GM10248 (cell line): ENCODE measurements at regions not wholly inside any gene's neighbourhood (a gene's known extent, or its start where the extent isn't known, plus 50 kb on each side); places are given as distances from the start of the nearest gene placed in this dataset.

Source experiments
- CTCF ChIA-PET: fragments of 300-600 bp; sonication (Branson Sonifier 250); formaldehyde crosslinking; extraction: SDS; loops from one replicate; lab custom pipeline; 2021; ENCODE audit warnings: antibody characterized with exemption; lab: Yijun Ruan, JAX
- POLR2A ChIA-PET: fragments of 350-650 bp; sonication (Branson Sonifier 250); formaldehyde crosslinking; extraction: SDS; loops from one replicate; lab custom pipeline; 2020; ENCODE audit warnings: antibody characterized with exemption; lab: Yijun Ruan, JAX
- DNase-seq: peaks from one replicate; pipeline ENCODE4 v3.0.0; 2012; ENCODE audit errors: extremely low spot score
- TF ChIP-seq, protein P1 (sequence below): IDR thresholded peaks from 2 replicates; pipeline ENCODE4 v1.5.1; 2012; ENCODE audit warnings: mild to moderate bottlenecking, low read depth; ENCODE audit errors: extremely low read depth, missing control alignments, control extremely low read depth

DNA sequence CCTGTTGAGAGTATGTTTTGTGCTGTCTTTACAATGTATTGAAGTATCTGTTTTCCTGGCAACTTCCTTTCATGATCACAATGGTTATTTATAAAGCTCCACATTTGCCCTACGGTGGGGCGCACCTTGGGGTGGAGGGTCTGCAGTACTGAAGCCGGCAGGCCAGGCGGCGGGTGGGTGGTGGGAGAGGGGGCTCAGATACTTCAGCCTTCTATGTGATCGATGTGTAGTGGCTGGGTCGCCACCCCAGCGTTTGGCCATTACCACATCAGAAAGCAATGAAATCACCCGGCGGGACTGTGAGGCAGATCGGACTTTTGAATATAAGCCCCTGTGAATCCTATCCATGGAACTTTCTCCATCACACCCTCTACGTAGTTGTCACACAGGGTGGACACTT, 196.6 kb downstream of the FOXL1 start:
- POLR2A ChIA-PET: no interaction called here
- no peak for DNase-seq
- TF ChIP-seq, protein P1, sequence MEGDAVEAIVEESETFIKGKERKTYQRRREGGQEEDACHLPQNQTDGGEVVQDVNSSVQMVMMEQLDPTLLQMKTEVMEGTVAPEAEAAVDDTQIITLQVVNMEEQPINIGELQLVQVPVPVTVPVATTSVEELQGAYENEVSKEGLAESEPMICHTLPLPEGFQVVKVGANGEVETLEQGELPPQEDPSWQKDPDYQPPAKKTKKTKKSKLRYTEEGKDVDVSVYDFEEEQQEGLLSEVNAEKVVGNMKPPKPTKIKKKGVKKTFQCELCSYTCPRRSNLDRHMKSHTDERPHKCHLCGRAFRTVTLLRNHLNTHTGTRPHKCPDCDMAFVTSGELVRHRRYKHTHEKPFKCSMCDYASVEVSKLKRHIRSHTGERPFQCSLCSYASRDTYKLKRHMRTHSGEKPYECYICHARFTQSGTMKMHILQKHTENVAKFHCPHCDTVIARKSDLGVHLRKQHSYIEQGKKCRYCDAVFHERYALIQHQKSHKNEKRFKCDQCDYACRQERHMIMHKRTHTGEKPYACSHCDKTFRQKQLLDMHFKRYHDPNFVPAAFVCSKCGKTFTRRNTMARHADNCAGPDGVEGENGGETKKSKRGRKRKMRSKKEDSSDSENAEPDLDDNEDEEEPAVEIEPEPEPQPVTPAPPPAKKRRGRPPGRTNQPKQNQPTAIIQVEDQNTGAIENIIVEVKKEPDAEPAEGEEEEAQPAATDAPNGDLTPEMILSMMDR: no peak
- CTCF ChIA-PET: interaction anchor here (1.2 kb wide), 1 partner anchor 14 kb away, joined by 3 read pairs; no protein-coding TSS in a partner anchor

DNA sequence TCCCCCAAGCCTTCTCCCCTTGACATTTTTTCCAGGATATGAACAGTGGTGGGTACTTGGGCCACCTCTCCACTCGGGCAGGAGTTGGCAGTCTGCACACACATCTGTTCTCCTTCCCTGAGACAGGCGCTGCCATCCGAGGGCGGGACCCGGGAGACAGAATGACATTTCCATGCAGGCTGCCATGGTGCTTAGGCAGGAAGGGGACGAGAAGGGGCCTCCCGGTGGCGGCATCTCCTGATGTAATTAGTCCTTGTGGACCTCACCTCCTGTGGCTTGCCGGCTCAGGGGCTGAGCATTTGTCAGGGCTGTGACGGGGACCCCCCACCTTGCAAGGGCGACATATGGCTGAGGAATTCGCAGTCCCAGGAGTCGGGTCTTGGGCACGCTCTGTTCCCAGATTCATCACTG, 197.2 kb downstream of the FOXL1 start:
- ChIA-PET POLR2A (no interaction called here), CTCF (interaction anchor here (1.2 kb wide), 1 partner anchor 8 kb away, joined by 3 read pairs; no protein-coding TSS in a partner anchor)
- DNase-seq: no peak
- TF ChIP-seq, protein P1: no peak

DNA sequence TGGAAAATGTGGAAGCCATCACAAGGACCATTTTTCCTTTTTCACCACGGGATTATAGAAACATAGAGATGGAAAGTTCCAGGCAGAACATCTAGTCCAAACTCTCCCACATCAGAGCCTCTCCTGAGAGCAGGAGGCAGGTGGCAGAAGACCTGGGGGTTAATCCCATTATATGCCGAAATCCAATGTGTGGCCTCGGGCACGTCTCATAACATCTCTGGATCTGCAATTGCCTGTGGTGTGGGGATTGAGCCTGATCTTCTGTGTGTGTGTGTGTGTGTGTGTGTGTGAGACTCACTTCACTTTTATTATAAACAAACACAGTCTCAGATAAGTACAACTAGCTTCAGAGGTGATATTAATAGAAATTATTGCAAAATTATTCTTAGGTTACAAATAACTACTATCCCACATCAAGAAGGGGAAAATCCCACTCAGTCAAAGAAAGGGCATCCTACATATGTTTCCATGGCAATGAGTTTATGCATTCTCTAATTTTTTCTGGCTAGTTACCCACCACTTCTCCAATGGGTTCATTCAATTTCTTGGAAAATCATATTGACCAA, 199.1 kb downstream of the FOXL1 start:
- DNase-seq: no peak
- CTCF ChIA-PET: no interaction called here
- POLR2A ChIA-PET: no interaction called here
- TF ChIP-seq, protein P1: no peak

DNA sequence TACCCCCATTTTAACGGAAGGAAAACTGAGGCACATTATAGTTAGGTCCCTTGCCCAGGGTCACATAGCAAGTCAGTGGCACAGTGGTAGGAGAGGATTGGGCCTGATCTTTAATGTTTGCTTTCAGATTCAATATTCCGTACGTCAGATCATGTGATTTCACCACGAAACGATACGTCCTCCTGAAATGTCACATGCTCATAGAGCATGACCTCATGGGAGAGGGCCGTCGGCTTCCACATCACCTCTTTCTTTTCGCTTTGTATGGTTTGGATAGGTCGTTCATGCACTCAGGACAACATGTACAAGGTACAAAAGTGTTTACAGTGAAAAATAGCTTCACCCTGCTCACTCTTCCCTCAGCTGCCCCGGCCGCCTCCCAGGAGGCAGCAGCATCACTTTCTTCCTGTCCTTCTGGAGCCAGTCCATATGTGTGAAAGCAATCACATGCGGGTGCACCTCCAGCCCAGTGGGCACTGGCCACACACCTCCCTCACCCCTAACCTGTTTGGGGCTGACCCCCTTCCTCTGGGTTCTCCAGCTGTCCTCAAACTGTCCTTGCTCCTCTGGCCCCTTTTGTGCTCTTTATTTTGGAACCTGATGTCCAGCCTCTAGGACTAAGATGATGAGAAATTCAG, 199.9 kb downstream of the FOXL1 start:
- CTCF ChIA-PET: no interaction called here
- POLR2A ChIA-PET: no interaction called here

DNA sequence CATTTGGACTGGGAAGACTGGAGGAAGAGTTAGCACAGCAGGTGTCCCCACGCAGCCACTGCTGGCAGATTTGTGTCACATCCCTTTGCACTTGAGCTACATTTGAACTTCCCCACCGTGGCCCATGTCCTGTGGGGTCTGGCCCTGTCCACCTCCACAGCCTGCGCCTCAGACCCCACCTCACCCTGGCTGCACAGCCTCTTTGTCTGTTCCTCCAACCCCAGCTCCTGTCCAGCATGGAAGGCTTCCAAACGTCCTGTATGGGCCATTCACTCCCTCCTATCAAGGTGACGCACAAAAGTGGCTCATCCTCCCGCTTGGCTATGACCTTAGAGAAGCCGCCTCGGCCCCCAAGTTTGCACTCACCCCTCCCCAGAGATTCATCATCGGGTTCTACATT, 200.6 kb downstream of the FOXL1 start:
- ChIA-PET CTCF (no interaction called here), POLR2A (no interaction called here)
- no peak for DNase-seq
- TF ChIP-seq, protein P1: no peak

More for the DNA sequence above, 199.9 kb downstream of the FOXL1 start:
- TF ChIP-seq, protein P1: no peak
- DNase-seq: no peak

DNA sequence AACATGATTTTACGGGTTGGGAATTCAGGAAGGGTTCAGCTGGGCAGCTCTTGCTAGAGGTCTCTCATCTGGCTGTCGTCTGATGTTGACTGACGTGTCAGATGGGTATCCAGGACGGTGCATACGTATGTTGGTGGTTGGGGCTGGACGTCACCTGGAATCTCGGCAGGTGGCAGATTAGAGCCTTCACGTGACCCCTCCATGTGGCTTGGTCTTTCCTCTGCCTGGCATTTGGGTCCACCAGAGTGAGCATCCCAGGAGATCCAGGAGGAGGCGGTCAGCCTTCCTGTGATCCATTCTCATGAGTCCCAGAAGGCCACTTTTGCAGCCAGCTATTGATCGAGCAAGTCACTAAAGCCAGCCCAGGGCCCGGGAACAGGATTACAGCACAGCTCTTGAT, 202.7 kb downstream of the FOXL1 start:
- POLR2A ChIA-PET: no interaction called here
- CTCF ChIA-PET: interaction anchor here (1.4 to 1.7 kb wide), 2 partner anchors 17 to 20 kb away, joined by 3 to 4 read pairs; no protein-coding TSS in a partner anchor
- no peak for DNase-seq
- TF ChIP-seq, protein P1: no peak
